Esophagus squamous epithelium (tissue), 4 donors: ENCODE measurements at regions not wholly inside any gene's neighbourhood (a gene's known extent, or its start where the extent isn't known, plus 50 kb on each side); places are given as distances from the start of the nearest gene placed in this dataset.

Experiments
- POLR2A ChIP-seq, 4 donors: fragments of 450-650 bp; IDR thresholded peaks; one replicate each; pipeline ENCODE4 v1.6.1; 2017; ENCODE audit warnings: antibody characterized with exemption in 4 of 4, mild to moderate bottlenecking in 4 of 4, moderate library complexity in 3 of 4
- TF ChIP-seq, protein P1 (sequence below), 6 experiments: fragments of 450-650 bp in 4 of 6; fragments of 200-600 bp in 2 of 6; sonication (generic) in 2 of 6; IDR thresholded peaks; one replicate each; pipeline ENCODE4 v1.5.1; 2016 to 2019; ENCODE audit warnings: antibody characterized with exemption in 6 of 6, mild to moderate bottlenecking in 4 of 6, moderate library complexity in 4 of 6

DNA sequence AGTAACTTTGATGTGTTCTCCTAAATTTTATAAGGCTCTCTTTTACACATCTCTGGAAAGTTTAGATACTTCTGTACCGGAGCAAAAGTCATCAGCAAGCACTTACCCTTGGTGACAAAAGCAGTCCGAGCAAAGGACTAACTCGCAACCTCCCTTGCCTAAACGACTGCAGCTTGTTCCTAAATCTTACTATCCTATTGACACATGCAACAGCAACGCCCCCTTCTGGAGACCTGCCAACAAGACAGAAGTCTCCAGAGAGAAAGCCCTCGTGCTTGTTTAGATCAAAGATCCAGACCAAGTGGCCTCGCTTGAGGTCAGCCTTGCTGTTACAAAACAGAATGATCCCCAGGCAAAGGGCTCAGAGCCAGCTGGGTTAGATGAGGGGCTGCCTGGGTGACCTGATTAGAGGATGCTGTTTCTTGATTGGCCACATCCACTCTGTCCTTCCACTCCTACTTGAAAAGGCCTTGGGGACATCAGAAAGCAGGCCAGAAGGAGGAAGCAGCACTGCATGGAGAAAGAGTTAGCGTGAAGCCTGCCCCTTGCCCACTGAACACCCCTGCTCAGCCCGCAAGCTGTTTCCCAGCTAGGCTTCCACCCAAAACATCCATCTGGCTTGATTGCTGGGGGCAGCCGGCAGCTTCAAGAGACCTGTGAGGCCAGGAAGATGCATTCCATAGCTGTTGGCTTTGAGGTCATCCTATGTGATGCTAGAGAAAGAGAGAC, 94.3 kb downstream of the HNRNPLL start:
- TF ChIP-seq, protein P1, sequence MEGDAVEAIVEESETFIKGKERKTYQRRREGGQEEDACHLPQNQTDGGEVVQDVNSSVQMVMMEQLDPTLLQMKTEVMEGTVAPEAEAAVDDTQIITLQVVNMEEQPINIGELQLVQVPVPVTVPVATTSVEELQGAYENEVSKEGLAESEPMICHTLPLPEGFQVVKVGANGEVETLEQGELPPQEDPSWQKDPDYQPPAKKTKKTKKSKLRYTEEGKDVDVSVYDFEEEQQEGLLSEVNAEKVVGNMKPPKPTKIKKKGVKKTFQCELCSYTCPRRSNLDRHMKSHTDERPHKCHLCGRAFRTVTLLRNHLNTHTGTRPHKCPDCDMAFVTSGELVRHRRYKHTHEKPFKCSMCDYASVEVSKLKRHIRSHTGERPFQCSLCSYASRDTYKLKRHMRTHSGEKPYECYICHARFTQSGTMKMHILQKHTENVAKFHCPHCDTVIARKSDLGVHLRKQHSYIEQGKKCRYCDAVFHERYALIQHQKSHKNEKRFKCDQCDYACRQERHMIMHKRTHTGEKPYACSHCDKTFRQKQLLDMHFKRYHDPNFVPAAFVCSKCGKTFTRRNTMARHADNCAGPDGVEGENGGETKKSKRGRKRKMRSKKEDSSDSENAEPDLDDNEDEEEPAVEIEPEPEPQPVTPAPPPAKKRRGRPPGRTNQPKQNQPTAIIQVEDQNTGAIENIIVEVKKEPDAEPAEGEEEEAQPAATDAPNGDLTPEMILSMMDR (IDR thresholded peaks at IDR 0.05), result peak; percentile 16 to 49 (median 28)
- TF ChIP-seq POLR2A (IDR thresholded peaks at IDR 0.05), result no peak
